Dermis blood vessel endothelial cell (primary cell): ENCODE measurements at regions not wholly inside any gene's neighbourhood (a gene's known extent, or its start where the extent isn't known, plus 50 kb on each side); places are given as distances from the start of the nearest gene placed in this dataset.

ENCODE experiments used
- DNase-seq: peaks from one replicate; pipeline ENCODE4 v3.0.0; 2010

DNA sequence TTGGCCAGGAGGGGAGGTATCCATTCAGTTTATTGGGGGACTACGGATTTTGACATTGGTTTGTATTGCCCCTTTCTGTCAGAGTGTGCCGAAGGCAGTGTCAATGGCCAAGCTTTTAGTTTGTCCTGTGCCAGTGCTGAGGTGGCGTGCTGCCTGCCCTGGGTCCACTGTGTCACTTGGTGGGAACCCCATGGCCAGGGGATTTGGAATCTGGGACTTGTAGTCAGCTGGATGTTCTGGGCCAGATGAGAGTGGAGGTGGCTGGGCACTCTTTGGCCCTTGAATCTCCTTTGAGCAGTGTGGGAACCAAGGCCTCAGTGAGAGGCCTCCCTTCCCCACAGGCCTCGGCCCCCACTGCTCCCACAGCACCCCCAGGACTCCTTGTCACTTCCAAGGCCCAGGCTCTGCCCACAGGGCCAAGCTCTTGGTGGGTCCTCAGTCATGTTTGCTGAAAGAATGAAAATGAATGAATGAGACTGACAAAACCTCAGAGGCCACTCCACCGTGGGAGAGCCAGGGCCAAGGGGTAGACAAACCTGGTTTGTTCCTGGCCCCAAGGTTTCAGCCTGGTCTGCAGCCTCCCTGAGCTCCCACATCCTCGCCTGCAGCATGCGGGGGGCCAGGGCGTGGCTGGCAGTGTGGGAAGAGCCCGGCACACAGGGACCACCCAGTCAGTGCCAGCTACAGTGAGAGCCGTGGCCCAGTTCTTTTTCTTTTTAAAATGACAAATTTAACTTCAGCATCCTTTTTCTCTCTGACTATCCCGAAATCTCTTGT, 412.2 kb downstream of the MATN1 start:
- DNase-seq: no peak

- DNase-seq: no peak
Measured at GRCh38 chr1:30307182-30307581, 416.2 kb downstream of the MATN1 start.

GRCh38 chr1:30305519-30305918, 417.9 kb downstream of the MATN1 start:
- no peak for DNase-seq

DNA sequence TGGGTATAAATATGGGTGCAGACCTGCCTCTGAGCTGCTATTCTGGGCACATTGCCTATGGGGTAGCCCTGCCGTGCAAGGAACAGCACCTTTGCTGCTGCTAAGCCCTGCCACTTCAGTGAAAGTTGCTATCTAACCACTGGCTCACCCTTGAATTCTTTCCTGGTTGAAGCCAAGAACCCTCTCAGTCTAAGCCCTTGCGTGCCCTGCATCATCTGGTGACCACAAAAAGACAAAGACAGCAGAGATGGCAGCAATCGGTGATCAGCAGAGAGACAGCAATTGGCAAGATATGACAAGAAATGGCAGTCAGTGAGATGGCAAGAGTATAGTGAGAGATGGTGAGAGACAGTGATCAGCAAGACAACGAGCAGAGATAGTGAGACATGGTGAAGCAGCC, 418.3 kb downstream of the MATN1 start:
- no peak for DNase-seq

DNA sequence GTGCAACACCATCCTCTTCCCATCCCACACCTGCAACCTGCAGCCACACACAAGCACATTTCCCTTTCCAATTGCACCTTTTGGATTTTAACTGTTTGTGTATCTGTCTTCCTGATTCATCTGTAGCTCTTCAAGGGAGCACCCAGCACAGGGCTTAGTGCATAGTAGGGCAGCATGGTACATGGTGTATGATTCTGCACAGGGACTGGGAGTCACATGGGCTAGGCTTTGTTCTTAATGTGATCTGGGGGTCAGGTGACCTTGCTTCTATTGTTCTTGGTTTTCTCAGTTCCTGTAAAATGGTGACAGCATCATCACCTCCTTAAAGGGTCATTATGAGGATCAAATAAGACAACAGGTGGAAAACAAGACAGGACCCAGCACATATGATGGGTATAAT, 419.3 kb downstream of the MATN1 start:
- no peak for DNase-seq

DNA sequence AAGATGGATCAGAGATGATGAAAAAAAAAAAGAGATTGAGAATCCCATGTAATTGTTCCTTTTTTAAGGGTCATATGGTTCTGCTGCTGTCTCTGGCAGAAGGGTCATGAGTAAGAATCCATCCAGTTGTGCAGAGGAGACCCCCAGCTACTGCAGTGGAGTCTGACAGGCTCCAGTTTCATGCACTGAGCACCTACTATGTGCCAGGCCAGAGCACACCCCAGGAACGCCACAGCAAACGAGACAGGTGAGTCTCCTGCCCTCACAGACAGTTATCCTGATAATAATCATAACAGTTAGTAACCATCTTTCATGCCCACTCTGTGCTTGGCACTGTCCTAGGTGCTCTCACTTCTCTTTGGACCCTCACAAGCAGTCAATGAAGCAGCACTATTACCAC, 420.0 kb downstream of the MATN1 start:
- DNase-seq: no peak

- DNase-seq: no peak
Measured at GRCh38 chr1:30302858-30303257, 420.5 kb downstream of the MATN1 start.

DNA sequence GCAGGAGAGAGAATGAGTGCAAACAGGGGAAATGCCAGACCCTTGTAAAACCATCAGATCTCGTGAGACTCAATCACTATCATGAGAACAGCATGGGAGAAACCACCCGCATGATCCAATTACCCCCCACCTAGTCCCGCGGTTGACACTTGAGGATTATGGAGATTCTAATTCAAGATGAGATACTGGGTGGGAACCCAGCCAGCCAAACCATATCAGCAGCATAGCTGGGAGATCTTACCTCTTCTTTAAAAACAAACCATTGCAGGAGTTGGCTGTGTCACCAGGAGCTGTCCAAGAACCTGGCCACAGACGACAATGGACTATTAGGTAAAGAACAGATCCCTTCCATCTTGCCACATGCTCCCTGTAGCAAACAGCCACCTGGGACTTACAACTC, 422.7 kb downstream of the MATN1 start:
- DNase-seq: no peak

DNA sequence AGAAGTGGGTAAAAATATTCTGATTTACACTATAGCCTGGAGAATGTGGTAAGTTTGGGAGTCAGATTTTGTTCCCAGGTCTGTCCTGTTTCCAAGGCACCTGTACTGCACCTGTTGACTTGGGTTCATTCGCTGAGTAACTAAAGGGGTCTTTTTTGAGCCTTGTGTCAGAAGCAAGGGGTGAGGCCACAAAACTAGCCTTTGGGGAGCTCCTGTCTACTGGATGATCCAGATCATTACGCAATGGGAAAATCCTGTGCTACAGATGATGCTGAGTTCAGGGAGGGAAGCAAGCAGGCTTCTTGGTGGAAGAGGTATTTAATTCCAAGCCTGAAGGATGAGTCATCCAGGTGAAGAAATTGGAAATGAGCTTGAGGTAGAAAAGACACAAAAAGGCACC, 424.0 kb downstream of the MATN1 start:
- DNase-seq: no peak

GRCh38 chr1:30295674-30296073, 427.7 kb downstream of the MATN1 start:
- no peak for DNase-seq

DNA sequence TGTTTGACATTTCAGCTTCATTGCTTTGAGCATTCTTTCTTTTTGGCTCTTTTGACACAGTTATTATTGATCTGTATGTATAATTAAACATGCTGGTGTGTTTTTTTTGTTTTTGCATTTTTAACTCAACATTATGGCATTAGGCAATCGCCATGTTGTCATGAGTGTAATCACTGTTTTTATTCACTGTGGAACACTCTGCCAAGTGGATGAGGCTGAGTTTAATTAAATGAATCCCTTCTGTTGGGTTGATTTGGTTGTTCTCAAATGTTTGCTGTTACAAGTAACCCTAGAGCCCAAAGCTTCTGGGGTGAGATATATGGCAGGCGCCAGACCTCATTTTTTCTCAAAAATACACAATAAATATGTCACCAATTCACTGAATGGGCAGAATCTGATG, 428.1 kb downstream of the MATN1 start:
- no peak for DNase-seq

DNA sequence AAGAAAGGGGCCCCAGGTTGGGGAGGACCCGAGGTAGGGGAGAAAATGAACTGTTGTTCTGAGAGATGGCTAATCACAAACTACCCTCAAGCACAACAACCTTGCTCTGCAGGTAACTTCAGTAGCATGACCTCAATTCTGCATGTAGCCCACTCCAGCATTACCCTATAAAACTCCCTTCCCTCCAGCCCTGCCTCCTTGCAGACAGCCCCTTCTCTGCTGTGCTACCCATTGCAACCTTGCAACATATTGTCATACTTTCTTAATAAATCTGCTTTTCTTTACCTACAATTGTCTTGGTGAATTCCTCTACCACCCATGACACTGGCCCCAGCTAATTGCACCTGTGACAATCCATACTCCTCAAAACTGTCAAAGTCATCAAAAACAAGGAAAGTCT, 428.9 kb downstream of the MATN1 start:
- no peak for DNase-seq

DNA sequence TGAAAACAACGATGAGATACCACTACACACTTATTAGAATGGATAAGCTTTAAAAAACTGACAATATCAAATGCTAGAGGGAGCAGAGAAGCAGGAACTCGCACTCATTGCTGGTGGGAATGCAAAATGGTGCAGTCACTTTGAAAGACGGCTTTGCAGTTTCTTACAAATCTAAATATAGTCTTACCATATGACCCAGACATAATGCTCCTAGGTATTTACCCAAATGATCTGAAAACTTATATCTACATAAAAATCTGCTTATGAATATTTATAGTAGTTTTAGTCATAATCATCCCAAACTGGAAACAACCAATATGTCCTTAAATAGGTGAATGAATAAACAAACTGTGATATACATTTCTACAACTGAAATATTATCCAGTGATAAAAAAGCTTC, 430.9 kb downstream of the MATN1 start:
- DNase-seq: no peak

- no peak for DNase-seq
Measured at GRCh38 chr1:30291526-30291925, 431.9 kb downstream of the MATN1 start.

- DNase-seq: no peak
Measured at GRCh38 chr1:30290581-30290980, 432.8 kb downstream of the MATN1 start.

GRCh38 chr1:30287976-30288375, 435.4 kb downstream of the MATN1 start:
- DNase-seq: no peak

GRCh38 chr1:30286988-30287839, 436.2 kb downstream of the MATN1 start:
- no peak for DNase-seq

GRCh38 chr1:30286241-30286987, 437.0 kb downstream of the MATN1 start:
- DNase-seq: no peak

DNA sequence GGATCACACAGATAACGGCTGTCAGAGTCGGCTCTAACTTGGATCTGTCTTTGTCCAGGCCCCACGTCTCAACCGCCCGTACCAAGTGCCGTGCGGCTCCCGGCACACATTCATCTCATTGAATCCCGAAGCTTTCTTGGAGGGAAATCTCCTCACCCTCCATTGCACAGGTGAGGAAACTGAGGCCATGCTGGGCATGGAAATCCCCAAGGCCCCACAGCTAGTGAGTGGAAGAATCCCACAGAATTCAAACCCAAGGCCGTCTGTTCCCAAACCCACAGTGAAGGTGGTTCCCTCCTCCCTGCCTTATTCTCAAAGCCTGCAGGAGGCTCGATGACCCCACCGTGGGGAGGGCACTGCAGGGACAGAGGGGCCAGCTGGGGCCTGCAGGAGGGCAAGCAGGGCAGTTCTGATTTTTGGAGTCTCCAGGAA, 437.9 kb downstream of the MATN1 start:
- DNase-seq: no peak

DNA sequence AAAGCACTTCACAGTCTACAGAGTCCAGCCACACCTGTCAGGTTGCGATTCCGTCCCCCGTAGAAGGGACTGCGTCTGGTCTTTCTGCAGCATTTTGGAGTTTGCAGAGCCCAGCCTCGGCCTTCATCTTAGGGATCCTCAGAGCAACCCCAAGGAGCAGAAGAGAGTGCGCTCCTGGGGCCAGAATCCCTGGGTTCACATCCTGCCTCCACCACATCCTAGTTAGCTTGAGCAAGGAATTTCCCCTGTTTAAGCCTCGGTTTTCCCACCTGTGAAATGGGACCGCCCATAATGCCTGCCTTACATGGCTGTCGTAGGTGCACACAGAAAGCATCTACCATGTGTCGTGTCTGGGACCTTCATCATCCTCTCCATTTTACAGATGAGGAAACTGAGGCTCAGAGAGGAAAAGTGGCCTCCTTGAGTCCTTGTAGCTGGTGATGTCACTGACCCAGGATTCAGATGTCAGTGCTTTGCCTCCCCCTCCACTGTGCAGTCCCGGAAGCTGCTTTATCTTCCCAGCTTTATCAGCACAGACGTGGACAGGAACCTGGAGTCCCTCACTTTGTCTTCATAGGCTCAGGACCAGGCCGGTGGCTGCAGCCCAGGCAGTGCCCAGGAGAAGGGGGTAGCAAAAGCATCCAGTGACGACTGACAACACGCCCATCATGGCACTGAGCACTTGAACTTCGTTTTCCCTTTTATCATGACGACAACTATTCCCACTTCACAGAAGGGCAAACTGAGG, 438.5 kb downstream of the MATN1 start:
- DNase-seq: no peak

- no peak for DNase-seq
Measured at GRCh38 chr1:30284226-30284625, 439.2 kb downstream of the MATN1 start.

- DNase-seq: no peak
Measured at GRCh38 chr1:30283199-30283962, 440.0 kb downstream of the MATN1 start.
